ENCODE measurements at regions not wholly inside any gene's neighbourhood (a gene's known extent, or its start where the extent isn't known, plus 50 kb on each side); places are given as distances from the start of the nearest gene placed in this dataset.

DNA sequence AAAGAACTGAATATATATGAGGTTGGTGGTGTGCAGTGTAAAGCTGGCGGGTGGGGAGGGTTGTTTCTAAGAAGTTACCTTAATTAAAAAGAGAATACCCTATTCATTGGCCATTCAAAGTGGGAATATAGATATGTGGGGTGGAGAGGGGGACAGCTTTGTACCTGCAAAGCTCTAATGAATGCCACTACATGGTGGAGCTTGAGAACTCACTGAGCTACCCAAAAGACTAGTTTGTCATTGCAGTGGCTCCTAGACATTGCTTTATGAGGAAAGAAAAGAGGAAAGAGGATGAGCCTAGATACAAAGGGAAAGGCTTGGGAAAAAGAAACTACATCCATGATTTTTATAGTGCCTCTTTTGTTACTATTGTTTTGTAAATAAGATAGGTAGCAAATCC is 209.9 kb upstream of the SPRY1 start:
- TF ChIP-seq, protein P1, sequence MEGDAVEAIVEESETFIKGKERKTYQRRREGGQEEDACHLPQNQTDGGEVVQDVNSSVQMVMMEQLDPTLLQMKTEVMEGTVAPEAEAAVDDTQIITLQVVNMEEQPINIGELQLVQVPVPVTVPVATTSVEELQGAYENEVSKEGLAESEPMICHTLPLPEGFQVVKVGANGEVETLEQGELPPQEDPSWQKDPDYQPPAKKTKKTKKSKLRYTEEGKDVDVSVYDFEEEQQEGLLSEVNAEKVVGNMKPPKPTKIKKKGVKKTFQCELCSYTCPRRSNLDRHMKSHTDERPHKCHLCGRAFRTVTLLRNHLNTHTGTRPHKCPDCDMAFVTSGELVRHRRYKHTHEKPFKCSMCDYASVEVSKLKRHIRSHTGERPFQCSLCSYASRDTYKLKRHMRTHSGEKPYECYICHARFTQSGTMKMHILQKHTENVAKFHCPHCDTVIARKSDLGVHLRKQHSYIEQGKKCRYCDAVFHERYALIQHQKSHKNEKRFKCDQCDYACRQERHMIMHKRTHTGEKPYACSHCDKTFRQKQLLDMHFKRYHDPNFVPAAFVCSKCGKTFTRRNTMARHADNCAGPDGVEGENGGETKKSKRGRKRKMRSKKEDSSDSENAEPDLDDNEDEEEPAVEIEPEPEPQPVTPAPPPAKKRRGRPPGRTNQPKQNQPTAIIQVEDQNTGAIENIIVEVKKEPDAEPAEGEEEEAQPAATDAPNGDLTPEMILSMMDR (IDR thresholded peaks at IDR 0.05) = no peak
- TF ChIP-seq POLR2AphosphoS5 (IDR thresholded peaks at IDR 0.05) = no peak
